AG04449 (cell line): ENCODE measurements at regions not wholly inside any gene's neighbourhood (a gene's known extent, or its start where the extent isn't known, plus 50 kb on each side); places are given as distances from the start of the nearest gene placed in this dataset.

ENCODE experiments used
- CTCF ChIA-PET: fragments of 350-600 bp; formaldehyde crosslinking; extraction: SDS; loops from one replicate; lab custom pipeline; 2021; ENCODE audit warnings: antibody characterized with exemption; lab: Yijun Ruan, JAX
- POLR2A ChIA-PET: fragments of 400-600, 350-600 bp; formaldehyde crosslinking; extraction: SDS; loops from one replicate; lab custom pipeline; 2020; ENCODE audit warnings: antibody characterized with exemption, inconsistent platforms; lab: Yijun Ruan, JAX
- DNase-seq: peaks from one replicate; pipeline ENCODE4 v3.0.0-alpha.2; 2010; ENCODE audit warnings: low read depth, low spot score
- H3K4me3 ChIP-seq: 2 replicates; pipeline ENCODE4 v1.5.1; 2011; ENCODE audit warnings: low read depth, mild to moderate bottlenecking, control low read depth, low read length
- TF ChIP-seq, protein P1 (sequence below): IDR thresholded peaks from one replicate; pipeline ENCODE4 v1.5.1; 2011; ENCODE audit warnings: mild to moderate bottlenecking, moderate library complexity, low read length, control low read depth, inconsistent platforms; ENCODE audit not compliant: insufficient read depth; ENCODE audit errors: missing control alignments

GRCh38 chr5:175133185-175133584 lies 310.8 kb downstream of the DRD1 start:
- POLR2A ChIA-PET, result no interaction called here

DNA sequence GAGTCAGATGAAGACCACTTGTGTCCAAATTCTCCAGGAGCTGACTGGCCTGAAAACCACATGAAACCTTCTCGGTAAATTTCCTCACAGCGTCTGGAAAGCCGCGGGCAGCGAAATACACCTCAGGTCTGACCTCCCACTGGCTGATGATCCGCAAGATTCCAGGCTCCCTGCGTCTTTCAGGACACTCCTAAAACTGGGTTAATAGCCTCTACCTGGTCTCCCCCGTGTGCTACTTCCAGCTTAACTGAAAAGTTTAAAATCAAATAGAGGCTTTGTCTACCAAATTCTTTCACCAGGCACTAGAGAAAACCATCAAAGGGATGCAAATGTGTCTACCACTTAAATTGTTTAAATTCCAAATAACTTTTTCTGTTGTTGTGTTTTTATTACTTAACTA lies 312.6 kb downstream of the DRD1 start:
- POLR2A ChIA-PET, result no interaction called here
- TF ChIP-seq, protein P1, sequence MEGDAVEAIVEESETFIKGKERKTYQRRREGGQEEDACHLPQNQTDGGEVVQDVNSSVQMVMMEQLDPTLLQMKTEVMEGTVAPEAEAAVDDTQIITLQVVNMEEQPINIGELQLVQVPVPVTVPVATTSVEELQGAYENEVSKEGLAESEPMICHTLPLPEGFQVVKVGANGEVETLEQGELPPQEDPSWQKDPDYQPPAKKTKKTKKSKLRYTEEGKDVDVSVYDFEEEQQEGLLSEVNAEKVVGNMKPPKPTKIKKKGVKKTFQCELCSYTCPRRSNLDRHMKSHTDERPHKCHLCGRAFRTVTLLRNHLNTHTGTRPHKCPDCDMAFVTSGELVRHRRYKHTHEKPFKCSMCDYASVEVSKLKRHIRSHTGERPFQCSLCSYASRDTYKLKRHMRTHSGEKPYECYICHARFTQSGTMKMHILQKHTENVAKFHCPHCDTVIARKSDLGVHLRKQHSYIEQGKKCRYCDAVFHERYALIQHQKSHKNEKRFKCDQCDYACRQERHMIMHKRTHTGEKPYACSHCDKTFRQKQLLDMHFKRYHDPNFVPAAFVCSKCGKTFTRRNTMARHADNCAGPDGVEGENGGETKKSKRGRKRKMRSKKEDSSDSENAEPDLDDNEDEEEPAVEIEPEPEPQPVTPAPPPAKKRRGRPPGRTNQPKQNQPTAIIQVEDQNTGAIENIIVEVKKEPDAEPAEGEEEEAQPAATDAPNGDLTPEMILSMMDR, result no peak

More at GRCh38 chr5:175133185-175133584, 310.8 kb downstream of the DRD1 start:
- H3K4me3 ChIP-seq, result no peak overlapping the region
- CTCF ChIA-PET, result no interaction called here
- DNase-seq, result no peak
- TF ChIP-seq, protein P1, result no peak

GRCh38 chr5:175129619-175130018 lies 314.4 kb downstream of the DRD1 start:
- DNase-seq, result no peak
- ChIA-PET POLR2A (no interaction called here), CTCF (no interaction called here)
- no peak overlapping the region for H3K4me3 ChIP-seq
- TF ChIP-seq, protein P1, result no peak

More for the DNA sequence above, 312.6 kb downstream of the DRD1 start:
- CTCF ChIA-PET, result no interaction called here
- no peak overlapping the region for H3K4me3 ChIP-seq
- DNase-seq, result no peak

DNA sequence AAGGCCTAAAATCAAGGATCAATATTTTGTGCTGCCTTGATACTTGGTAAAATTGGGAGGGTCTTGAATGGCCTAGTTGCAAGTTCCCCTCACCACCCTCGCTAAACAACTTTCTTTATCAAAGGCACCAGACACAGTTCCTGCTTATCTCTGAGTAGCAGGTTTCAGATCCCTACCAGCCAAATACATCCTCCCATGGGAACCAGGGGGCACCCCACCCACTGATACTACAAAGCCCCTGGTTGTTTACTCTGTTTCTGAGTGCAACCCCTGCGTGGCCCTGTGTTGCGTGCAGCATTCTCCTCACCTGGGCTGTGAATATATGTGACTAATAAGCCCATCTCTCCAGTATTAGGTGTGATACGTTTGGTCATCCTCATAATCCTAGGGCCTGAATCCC lies 314.9 kb downstream of the DRD1 start:
- no peak for DNase-seq
- TF ChIP-seq, protein P1, result no peak
- CTCF ChIA-PET, result no interaction called here
- no peak overlapping the region for H3K4me3 ChIP-seq
- POLR2A ChIA-PET, result no interaction called here

GRCh38 chr5:175124821-175125220 lies 319.2 kb downstream of the DRD1 start:
- no peak overlapping the region for H3K4me3 ChIP-seq
- TF ChIP-seq, protein P1, result no peak
- POLR2A ChIA-PET, result no interaction called here
- CTCF ChIA-PET, result interaction anchor here (0.7 kb wide), 1 partner anchor 1275 kb away, joined by 3 read pairs; no protein-coding TSS in a partner anchor
- no peak for DNase-seq

GRCh38 chr5:175124251-175124813 lies 319.6 kb downstream of the DRD1 start:
- POLR2A ChIA-PET, result no interaction called here
- TF ChIP-seq, protein P1, result no peak
- no peak for DNase-seq
- CTCF ChIA-PET, result interaction anchor here (0.7 kb wide), 1 partner anchor 1276 kb away, joined by 3 read pairs; no protein-coding TSS in a partner anchor
- H3K4me3 ChIP-seq, result no peak overlapping the region
